Upper lobe of left lung (tissue), 4 donors: ENCODE measurements at regions not wholly inside any gene's neighbourhood (a gene's known extent, or its start where the extent isn't known, plus 50 kb on each side); places are given as distances from the start of the nearest gene placed in this dataset.

Experiments
- CTCF ChIP-seq, 6 experiments: fragments of 450-650 bp in 4 of 6; fragments of 200-600 bp in 2 of 6; sonication (generic) in 2 of 6; IDR thresholded peaks; one replicate each; pipeline ENCODE4 v1.5.1; 2016 to 2019; ENCODE audit warnings: antibody characterized with exemption in 6 of 6
- POLR2A ChIP-seq, 4 donors: fragments of 450-650 bp; IDR thresholded peaks; one replicate each; pipeline ENCODE4 v1.5.1; 2016 to 2017; ENCODE audit warnings: antibody characterized with exemption in 4 of 4, mild to moderate bottlenecking in 2 of 4
- POLR2AphosphoS5 ChIP-seq, 2 donors: sonication (generic); formaldehyde crosslinking; IDR thresholded peaks; one replicate each; pipeline ENCODE4 v1.5.1; 2017; ENCODE audit warnings: antibody characterized with exemption in 2 of 2

GRCh38 chr18:2086439-2086838, 484.9 kb downstream of the METTL4 start:
- TF ChIP-seq POLR2A (IDR thresholded peaks at IDR 0.05): no peak
- no peak for TF ChIP-seq CTCF (IDR thresholded peaks at IDR 0.05)
- no peak for TF ChIP-seq POLR2AphosphoS5 (IDR thresholded peaks at IDR 0.05)
